Activated T-cell treated with anti-CD3 and anti-CD28 coated beads for 1 hour (primary cell): ENCODE measurements at regions not wholly inside any gene's neighbourhood (a gene's known extent, or its start where the extent isn't known, plus 50 kb on each side); places are given as distances from the start of the nearest gene placed in this dataset.

Experiments used
- DNase-seq: peaks from one replicate; pipeline ENCODE4 v3.0.0-alpha.2; 2020; ENCODE audit warnings: low read depth

GRCh38 chr6:43967719-43968091, 159.5 kb downstream of the MRPL14 start:
- no peak for DNase-seq

- no peak for DNase-seq
Measured at GRCh38 chr6:43966853-43967718, 160.2 kb downstream of the MRPL14 start.

- DNase-seq, result no peak
Measured at GRCh38 chr6:43966374-43966658, 160.9 kb downstream of the MRPL14 start.

GRCh38 chr6:43965628-43966373, 161.5 kb downstream of the MRPL14 start:
- DNase-seq, result no peak

GRCh38 chr6:43964659-43965570, 162.3 kb downstream of the MRPL14 start:
- DNase-seq, result no peak

- DNase-seq, result no peak
Measured at GRCh38 chr6:43963877-43964658, 163.2 kb downstream of the MRPL14 start.

- DNase-seq, result no peak
Measured at GRCh38 chr6:43963203-43963602, 164.0 kb downstream of the MRPL14 start.

GRCh38 chr6:43962458-43962857, 164.8 kb downstream of the MRPL14 start:
- DNase-seq, result no peak

- no peak for DNase-seq
Measured at GRCh38 chr6:43957273-43957672, 170.0 kb downstream of the MRPL14 start.

GRCh38 chr6:43956478-43956877, 170.8 kb downstream of the MRPL14 start:
- no peak for DNase-seq

GRCh38 chr6:43954311-43955131, 172.7 kb downstream of the MRPL14 start:
- no peak for DNase-seq

- DNase-seq, result no peak
Measured at GRCh38 chr6:43953794-43954310, 173.4 kb downstream of the MRPL14 start.

GRCh38 chr6:43953256-43953655, 174.0 kb downstream of the MRPL14 start:
- no peak for DNase-seq

GRCh38 chr6:43952746-43953145, 174.5 kb downstream of the MRPL14 start:
- no peak for DNase-seq

GRCh38 chr6:43951756-43952675, 175.2 kb downstream of the MRPL14 start:
- no peak for DNase-seq

GRCh38 chr6:43951063-43951755, 176.0 kb downstream of the MRPL14 start:
- no peak for DNase-seq

GRCh38 chr6:43950731-43951062, 176.6 kb downstream of the MRPL14 start:
- DNase-seq, result no peak

- no peak for DNase-seq
Measured at GRCh38 chr6:43950051-43950605, 177.1 kb downstream of the MRPL14 start.

- no peak for DNase-seq
Measured at GRCh38 chr6:43949551-43949991, 177.7 kb downstream of the MRPL14 start.
